ENCODE measurements at regions not wholly inside any gene's neighbourhood (a gene's known extent, or its start where the extent isn't known, plus 50 kb on each side); places are given as distances from the start of the nearest gene placed in this dataset.
"Not testable (repeated sequence)": the region's sequence is repeated elsewhere in the genome, so short reads cannot be mapped to it uniquely, and the experiment has no call there.

- no peak overlapping the region for H3K27ac ChIP-seq
- TF ChIP-seq, protein P1, sequence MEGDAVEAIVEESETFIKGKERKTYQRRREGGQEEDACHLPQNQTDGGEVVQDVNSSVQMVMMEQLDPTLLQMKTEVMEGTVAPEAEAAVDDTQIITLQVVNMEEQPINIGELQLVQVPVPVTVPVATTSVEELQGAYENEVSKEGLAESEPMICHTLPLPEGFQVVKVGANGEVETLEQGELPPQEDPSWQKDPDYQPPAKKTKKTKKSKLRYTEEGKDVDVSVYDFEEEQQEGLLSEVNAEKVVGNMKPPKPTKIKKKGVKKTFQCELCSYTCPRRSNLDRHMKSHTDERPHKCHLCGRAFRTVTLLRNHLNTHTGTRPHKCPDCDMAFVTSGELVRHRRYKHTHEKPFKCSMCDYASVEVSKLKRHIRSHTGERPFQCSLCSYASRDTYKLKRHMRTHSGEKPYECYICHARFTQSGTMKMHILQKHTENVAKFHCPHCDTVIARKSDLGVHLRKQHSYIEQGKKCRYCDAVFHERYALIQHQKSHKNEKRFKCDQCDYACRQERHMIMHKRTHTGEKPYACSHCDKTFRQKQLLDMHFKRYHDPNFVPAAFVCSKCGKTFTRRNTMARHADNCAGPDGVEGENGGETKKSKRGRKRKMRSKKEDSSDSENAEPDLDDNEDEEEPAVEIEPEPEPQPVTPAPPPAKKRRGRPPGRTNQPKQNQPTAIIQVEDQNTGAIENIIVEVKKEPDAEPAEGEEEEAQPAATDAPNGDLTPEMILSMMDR (conservative IDR thresholded peaks at IDR 0.05) = no peak
Measured at GRCh38 chr2:166792808-166793207, 95.5 kb upstream of the XIRP2 start.

GRCh38 chr2:166786707-166787106 lies 101.6 kb upstream of the XIRP2 start:
- H3K27ac ChIP-seq = no peak overlapping the region
- TF ChIP-seq, protein P1 (conservative IDR thresholded peaks at IDR 0.05) = no peak

GRCh38 chr2:166784296-166784946 lies 103.9 kb upstream of the XIRP2 start:
- TF ChIP-seq, protein P1 (conservative IDR thresholded peaks at IDR 0.05) = no peak
- H3K27ac ChIP-seq = no peak overlapping the region

- TF ChIP-seq, protein P1 (conservative IDR thresholded peaks at IDR 0.05) = no peak
Measured at GRCh38 chr2:166775176-166775575, 113.1 kb upstream of the XIRP2 start.

DNA sequence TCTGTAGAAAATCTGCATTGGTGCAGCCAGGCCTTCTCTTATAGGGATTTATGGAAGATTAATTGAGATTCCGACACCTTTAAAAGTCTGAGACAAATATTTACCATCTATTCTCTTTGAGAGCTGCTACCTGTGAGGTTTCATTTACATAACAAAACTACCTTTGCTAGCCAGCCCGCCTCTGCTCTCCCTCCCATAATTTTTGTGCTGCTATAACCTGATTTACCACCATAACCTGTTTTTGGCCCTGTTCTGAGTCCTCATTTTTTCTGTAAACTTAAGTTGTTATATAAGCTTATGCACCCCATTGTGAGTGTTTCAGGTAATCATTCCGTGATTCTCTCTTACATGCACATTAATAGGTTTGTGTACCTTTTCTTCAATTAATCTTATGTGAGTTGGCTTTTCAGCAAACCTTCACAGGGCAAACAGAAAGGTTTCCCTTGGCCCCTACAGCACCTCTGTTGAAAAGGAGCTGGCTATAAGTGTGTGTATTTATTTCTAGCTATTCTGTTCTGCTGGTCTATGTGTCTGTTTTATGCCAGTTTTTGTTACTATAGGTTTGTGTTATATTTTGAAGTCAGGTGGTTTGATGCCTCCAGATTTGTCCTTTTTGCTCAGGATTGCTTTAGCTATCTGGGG lies 114.9 kb upstream of the XIRP2 start:
- no peak overlapping the region for H3K27ac ChIP-seq

More at GRCh38 chr2:166775176-166775575, 113.1 kb upstream of the XIRP2 start:
- no peak overlapping the region for H3K27ac ChIP-seq

DNA sequence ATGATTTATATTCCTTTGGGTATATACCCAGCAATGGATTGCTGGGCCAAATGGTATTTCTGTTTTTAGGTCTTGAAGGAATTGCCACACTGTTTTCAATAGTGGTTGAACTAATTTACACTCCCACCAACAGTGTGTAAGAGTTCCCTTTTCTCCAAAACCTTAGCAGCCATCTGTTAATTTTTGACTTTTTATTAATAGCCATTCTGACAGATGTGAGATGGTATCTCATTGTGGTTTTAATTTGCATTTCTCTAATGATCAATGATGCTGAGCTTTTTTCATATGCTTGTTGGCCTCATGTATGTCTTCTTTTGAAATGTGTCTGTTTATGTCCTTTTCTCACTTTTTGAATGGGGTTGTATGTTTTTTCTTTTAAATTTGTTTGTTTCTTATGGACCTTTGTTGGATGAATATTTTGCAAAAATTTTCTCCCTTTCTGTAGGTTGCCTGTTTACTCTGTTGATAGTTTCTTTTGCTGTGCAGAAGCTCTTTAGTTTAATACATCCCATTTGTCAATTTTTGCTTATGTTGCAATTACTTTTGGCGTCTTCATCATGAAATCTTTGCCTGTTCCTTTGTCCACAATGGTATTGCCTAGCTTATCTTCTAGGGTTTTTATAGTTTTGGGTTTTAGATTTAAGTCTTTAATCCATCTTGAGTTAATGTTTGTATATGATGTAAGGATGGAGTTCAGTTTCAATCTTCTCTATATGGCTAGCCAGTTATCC lies 119.7 kb upstream of the XIRP2 start:
- H3K27ac ChIP-seq = no peak overlapping the region
- TF ChIP-seq, protein P1 (conservative IDR thresholded peaks at IDR 0.05) = no peak

More for the DNA sequence above, 114.9 kb upstream of the XIRP2 start:
- TF ChIP-seq, protein P1 (conservative IDR thresholded peaks at IDR 0.05) = no peak

GRCh38 chr2:166766769-166767322 lies 121.4 kb upstream of the XIRP2 start:
- H3K27ac ChIP-seq = not testable (repeated sequence)
